ENCODE measurements at regions not wholly inside any gene's neighbourhood (a gene's known extent, or its start where the extent isn't known, plus 50 kb on each side); places are given as distances from the start of the nearest gene placed in this dataset.

- no peak for DNase-seq
These were observed 99.0 kb upstream of the KCNG1 start for GRCh38 chr20:51121901-51122412.

- no peak for DNase-seq
These were observed 98.4 kb upstream of the KCNG1 start for GRCh38 chr20:51121272-51121671.

GRCh38 chr20:51120868-51121267, 98.0 kb upstream of the KCNG1 start:
- DNase-seq: no peak

- DNase-seq: no peak
These were observed 97.5 kb upstream of the KCNG1 start for GRCh38 chr20:51120438-51120837.

GRCh38 chr20:51119914-51120313, 97.0 kb upstream of the KCNG1 start:
- no peak for DNase-seq

- DNase-seq: no peak
These were observed 96.1 kb upstream of the KCNG1 start for GRCh38 chr20:51118985-51119527.

- DNase-seq: no peak
These were observed 95.3 kb upstream of the KCNG1 start for GRCh38 chr20:51118216-51118615.

- DNase-seq: no peak
These were observed 94.1 kb upstream of the KCNG1 start for GRCh38 chr20:51116765-51117686.

GRCh38 chr20:51111290-51111689, 88.4 kb upstream of the KCNG1 start:
- DNase-seq: no peak

GRCh38 chr20:51108638-51109363, 85.9 kb upstream of the KCNG1 start:
- DNase-seq: no peak

- DNase-seq: no peak
These were observed 83.1 kb upstream of the KCNG1 start for GRCh38 chr20:51106011-51106410.

- no peak for DNase-seq
These were observed 82.3 kb upstream of the KCNG1 start for GRCh38 chr20:51104960-51105920.

- DNase-seq: no peak
These were observed 77.7 kb upstream of the KCNG1 start for GRCh38 chr20:51100617-51101016.

- no peak for DNase-seq
These were observed 75.4 kb upstream of the KCNG1 start for GRCh38 chr20:51098284-51098810.

- no peak for DNase-seq
These were observed 74.6 kb upstream of the KCNG1 start for GRCh38 chr20:51097351-51098120.

GRCh38 chr20:51096582-51097267, 73.8 kb upstream of the KCNG1 start:
- DNase-seq: no peak

- DNase-seq: no peak
These were observed 73.0 kb upstream of the KCNG1 start for GRCh38 chr20:51095633-51096521.

- no peak for DNase-seq
These were observed 71.3 kb upstream of the KCNG1 start for GRCh38 chr20:51094221-51094620.

- no peak for DNase-seq
These were observed 70.4 kb upstream of the KCNG1 start for GRCh38 chr20:51093240-51093763.
